ENCODE measurements at regions not wholly inside any gene's neighbourhood (a gene's known extent, or its start where the extent isn't known, plus 50 kb on each side); places are given as distances from the start of the nearest gene placed in this dataset.

DNA sequence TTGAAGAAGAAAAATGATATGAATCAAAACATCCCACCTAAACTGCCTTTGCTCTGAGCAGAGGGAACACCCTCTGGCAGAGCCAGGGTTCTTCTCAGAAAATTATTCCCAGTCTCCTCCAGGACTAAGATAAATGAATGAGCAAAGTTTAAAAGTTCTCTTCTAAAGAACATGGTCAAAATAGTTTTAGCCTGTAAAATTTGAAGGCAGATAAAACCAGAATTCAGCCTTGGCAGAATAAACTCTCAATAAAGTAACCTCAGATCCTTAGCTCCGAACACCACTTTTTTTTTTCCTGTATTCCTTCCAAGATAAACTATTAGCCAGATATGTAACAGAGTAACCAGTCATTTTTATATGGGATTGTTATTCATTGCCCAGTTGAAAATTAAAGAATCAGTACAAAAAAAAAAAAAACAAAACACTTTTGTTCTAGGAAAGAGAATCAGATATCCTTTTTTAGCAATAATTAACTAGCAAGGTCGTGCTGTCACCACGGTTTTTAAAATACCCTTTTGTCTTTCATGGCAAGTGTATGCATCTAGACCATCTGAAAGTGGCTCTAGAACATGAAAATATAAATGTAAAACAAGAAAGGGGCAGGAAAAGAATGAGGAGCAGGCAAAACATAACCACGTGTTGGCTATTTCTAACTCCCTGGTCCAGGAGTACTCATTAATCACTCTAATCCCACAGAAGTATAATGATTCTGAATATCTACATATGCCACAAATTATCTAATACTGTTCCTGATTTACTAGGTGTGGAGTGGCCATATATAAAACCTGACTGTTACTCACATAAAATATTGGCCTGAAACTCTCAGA is 60.8 kb downstream of the CAPZA3 start:
- TF ChIP-seq EP300 (IDR thresholded peaks at IDR 0.05) (no peak), CTCF (IDR thresholded peaks at IDR 0.05) (no peak), POLR2AphosphoS5 (IDR thresholded peaks at IDR 0.05) (no peak), POLR2A (IDR thresholded peaks at IDR 0.05) (no peak)

All from stomach (tissue), 4 donors.